ENCODE measurements at regions not wholly inside any gene's neighbourhood (a gene's known extent, or its start where the extent isn't known, plus 50 kb on each side); places are given as distances from the start of the nearest gene placed in this dataset.
A peak's percentile ranks its signal among the peaks of the same experiment; 100 is the strongest.

- H3K4me1 ChIP-seq (ENCODE audit: control insufficient read depth in 2 of 2, insufficient read depth in 2 of 2, low read length in 2 of 2) = peaks cover 0 to 2% of the 10 kb centered on the region in 2 donors
- H3K27me3 ChIP-seq (ENCODE audit: control insufficient read depth in 2 of 2, insufficient read depth in 1 of 2, low read length in 1 of 2) = no peaks in the 10 kb centered on the region
- no peak overlapping the region for H3K4me3 ChIP-seq (ENCODE audit: low read length in 2 of 2)
- no peaks in the 10 kb centered on the region for H3K9me3 ChIP-seq (ENCODE audit: control insufficient read depth in 2 of 2, insufficient read depth in 1 of 2, low read length in 1 of 2)
- peak overlapping the region in 1 of 2 donors; percentile 17 for H3K27ac ChIP-seq (ENCODE audit: low read depth in 1 of 2, low read length in 1 of 2)
- WGBS = 92% methylated on average over 6 of the region's 6 CpGs
- no peaks in the 10 kb centered on the region for H3K36me3 ChIP-seq (ENCODE audit: control insufficient read depth in 2 of 2, insufficient read depth in 2 of 2, low read length in 1 of 2)
- no peak for DNase-seq (ENCODE audit: low read depth in 6 of 9, low spot score in 9 of 9)
These were observed 56.3 kb upstream of the SMIM36 start for GRCh38 chr17:55567240-55568214.

- no peak overlapping the region for H3K4me3 ChIP-seq (ENCODE audit: low read length in 2 of 2)
- no peak overlapping the region for H3K27ac ChIP-seq (ENCODE audit: low read depth in 1 of 2, low read length in 1 of 2)
- H3K9me3 ChIP-seq (ENCODE audit: control insufficient read depth in 2 of 2, insufficient read depth in 1 of 2, low read length in 1 of 2) = no peaks in the 10 kb centered on the region
- H3K36me3 ChIP-seq (ENCODE audit: control insufficient read depth in 2 of 2, insufficient read depth in 2 of 2, low read length in 1 of 2) = no peaks in the 10 kb centered on the region
- H3K4me1 ChIP-seq (ENCODE audit: control insufficient read depth in 2 of 2, insufficient read depth in 2 of 2, low read length in 2 of 2) = peaks cover 0 to 2% of the 10 kb centered on the region in 2 donors
- no peak for DNase-seq (ENCODE audit: low read depth in 6 of 9, low spot score in 9 of 9)
- H3K27me3 ChIP-seq (ENCODE audit: control insufficient read depth in 2 of 2, insufficient read depth in 1 of 2, low read length in 1 of 2) = no peaks in the 10 kb centered on the region
- WGBS = 95% methylated on average over 2 of the region's 2 CpGs
These were observed 52.8 kb upstream of the SMIM36 start for GRCh38 chr17:55564081-55564480.

GRCh38 chr17:55563363-55563762, 52.1 kb upstream of the SMIM36 start:
- Histone ChIP-seq H3K36me3 (ENCODE audit: control insufficient read depth in 2 of 2, insufficient read depth in 2 of 2, low read length in 1 of 2) (no peaks in the 10 kb centered on the region), H3K9me3 (ENCODE audit: control insufficient read depth in 2 of 2, insufficient read depth in 1 of 2, low read length in 1 of 2) (no peaks in the 10 kb centered on the region), H3K4me3 (ENCODE audit: low read length in 2 of 2) (no peak overlapping the region), H3K27me3 (ENCODE audit: control insufficient read depth in 2 of 2, insufficient read depth in 1 of 2, low read length in 1 of 2) (no peaks in the 10 kb centered on the region), H3K27ac (ENCODE audit: low read depth in 1 of 2, low read length in 1 of 2) (no peak overlapping the region), H3K4me1 (ENCODE audit: control insufficient read depth in 2 of 2, insufficient read depth in 2 of 2, low read length in 2 of 2) (peaks cover 0 to 2% of the 10 kb centered on the region in 2 donors)
- 96% methylated on average over 1 of the region's 1 CpG for WGBS
- DNase-seq (ENCODE audit: low read depth in 6 of 9, low spot score in 9 of 9) = no peak

GRCh38 chr17:55561973-55562495, 50.8 kb upstream of the SMIM36 start:
- DNase-seq (ENCODE audit: low read depth in 6 of 9, low spot score in 9 of 9) = no peak
- no peaks in the 10 kb centered on the region for H3K27me3 ChIP-seq (ENCODE audit: control insufficient read depth in 2 of 2, insufficient read depth in 1 of 2, low read length in 1 of 2)
- 98% methylated on average over 4 of the region's 4 CpGs for WGBS
- no peak overlapping the region for H3K4me3 ChIP-seq (ENCODE audit: low read length in 2 of 2)
- no peaks in the 10 kb centered on the region for H3K4me1 ChIP-seq (ENCODE audit: control insufficient read depth in 2 of 2, insufficient read depth in 2 of 2, low read length in 2 of 2)
- H3K27ac ChIP-seq (ENCODE audit: low read depth in 1 of 2, low read length in 1 of 2) = no peak overlapping the region
- H3K9me3 ChIP-seq (ENCODE audit: control insufficient read depth in 2 of 2, insufficient read depth in 1 of 2, low read length in 1 of 2) = no peaks in the 10 kb centered on the region
- no peaks in the 10 kb centered on the region for H3K36me3 ChIP-seq (ENCODE audit: control insufficient read depth in 2 of 2, insufficient read depth in 2 of 2, low read length in 1 of 2)

- H3K27me3 ChIP-seq (ENCODE audit: control insufficient read depth in 2 of 2, insufficient read depth in 1 of 2, low read length in 1 of 2) = no peaks in the 10 kb centered on the region
- WGBS = 97% methylated on average over 26 of the region's 26 CpGs
- H3K36me3 ChIP-seq (ENCODE audit: control insufficient read depth in 2 of 2, insufficient read depth in 2 of 2, low read length in 1 of 2) = no peaks in the 10 kb centered on the region
- DNase-seq (ENCODE audit: low read depth in 6 of 9, low spot score in 9 of 9) = no peak
- H3K4me1 ChIP-seq (ENCODE audit: control insufficient read depth in 2 of 2, insufficient read depth in 2 of 2, low read length in 2 of 2) = no peaks in the 10 kb centered on the region
- H3K9me3 ChIP-seq (ENCODE audit: control insufficient read depth in 2 of 2, insufficient read depth in 1 of 2, low read length in 1 of 2) = no peaks in the 10 kb centered on the region
- no peak overlapping the region for H3K4me3 ChIP-seq (ENCODE audit: low read length in 2 of 2)
- no peak overlapping the region for H3K27ac ChIP-seq (ENCODE audit: low read depth in 1 of 2, low read length in 1 of 2)
These were observed 50.2 kb upstream of the SMIM36 start for GRCh38 chr17:55561316-55561972.

All from thymus (tissue), 11 donors.